MM.1S (cell line): ENCODE measurements at regions not wholly inside any gene's neighbourhood (a gene's known extent, or its start where the extent isn't known, plus 50 kb on each side); places are given as distances from the start of the nearest gene placed in this dataset.

Experiments used
- DNase-seq: peaks from one replicate; pipeline ENCODE4 v3.0.0-alpha.2; 2015
- H2AFZ ChIP-seq: fragments of 300-600 bp; sonication (generic); 2 replicates; pipeline ENCODE4 v1.6.0; 2016; ENCODE audit warnings: antibody characterized with exemption, low read length
- H3F3A ChIP-seq: fragments of 300-600 bp; sonication (generic); 2 replicates; pipeline ENCODE4 v1.6.1; 2016; ENCODE audit warnings: mild to moderate bottlenecking, antibody characterized with exemption, low read length, moderate library complexity, mixed read lengths; ENCODE audit not compliant: insufficient read depth
- H3K27ac ChIP-seq: fragments of 300-600 bp; sonication (generic); 2 replicates; pipeline ENCODE4 v1.5.1; 2016; ENCODE audit warnings: mild to moderate bottlenecking, low read length
- H3K27me3 ChIP-seq: fragments of 300-600 bp; sonication (generic); replicated peaks from 2 replicates; pipeline ENCODE4 v1.6.0; 2016; ENCODE audit warnings: low read length; ENCODE audit not compliant: insufficient read depth
- H3K36me3 ChIP-seq: fragments of 300-600 bp; sonication (generic); replicated peaks from 2 replicates; pipeline ENCODE4 v1.6.1; 2016; ENCODE audit warnings: mild to moderate bottlenecking, low read length, mixed read lengths; ENCODE audit not compliant: insufficient read depth
- H3K4me1 ChIP-seq: fragments of 300-600 bp; sonication (generic); 2 replicates; pipeline ENCODE4 v1.6.1; 2016; ENCODE audit warnings: low read length, mixed read lengths
- H3K4me2 ChIP-seq: fragments of 300-600 bp; sonication (generic); 2 replicates; pipeline ENCODE4 v1.6.0; 2016; ENCODE audit warnings: low read depth, low read length
- H3K4me3 ChIP-seq: fragments of 300-600 bp; sonication (generic); 2 replicates; pipeline ENCODE4 v1.5.1; 2016; ENCODE audit warnings: low read length, mixed read lengths
- H3K79me2 ChIP-seq: fragments of 300-600 bp; sonication (generic); 2 replicates; pipeline ENCODE4 v1.6.1; 2016; ENCODE audit warnings: mixed run types, low read length, mixed read lengths
- H3K9ac ChIP-seq: fragments of 300-600 bp; sonication (generic); 2 replicates; pipeline ENCODE4 v1.6.1; 2016; ENCODE audit warnings: low read length, mixed read lengths
- H3K9me2 ChIP-seq: fragments of 300-600 bp; sonication (generic); replicated peaks from 2 replicates; pipeline ENCODE4 v1.6.1; 2016; ENCODE audit warnings: mild to moderate bottlenecking, low read length, mixed read lengths; ENCODE audit not compliant: insufficient read depth
- H3K9me3 ChIP-seq: fragments of 300-600 bp; sonication (generic); replicated peaks from 2 replicates; pipeline ENCODE4 v1.6.1; 2016; ENCODE audit warnings: mild to moderate bottlenecking, low read length, mixed read lengths; ENCODE audit not compliant: insufficient read depth
- H4K20me1 ChIP-seq: fragments of 300-600 bp; sonication (generic); 2 replicates; pipeline ENCODE4 v1.6.1; 2016; ENCODE audit warnings: mild to moderate bottlenecking, low read length, moderate library complexity, mixed read lengths; ENCODE audit not compliant: insufficient read depth
- CTCF ChIP-seq: fragments of 300-600 bp; sonication (generic); IDR thresholded peaks from 2 replicates; pipeline ENCODE4 v1.5.1; 2016; ENCODE audit warnings: antibody characterized with exemption, low read length, mixed read lengths
- EZH2 ChIP-seq: fragments of 300-600 bp; sonication (generic); optimal IDR thresholded peaks from 2 replicates; pipeline ENCODE3; 2017; ENCODE audit warnings: low read depth, mild to moderate bottlenecking, antibody characterized with exemption, low read length, mixed read lengths
- EZH2phosphoT487 ChIP-seq: fragments of 300-600 bp; sonication (generic); IDR thresholded peaks from 2 replicates; pipeline ENCODE4 v1.6.1; 2018; ENCODE audit warnings: antibody characterized with exemption, low read length

- H3F3A ChIP-seq, result no peaks in the 10 kb centered on the region
- no peak overlapping the region for H2AFZ ChIP-seq
Observed at GRCh38 chr4:83810428-83810827, 274.5 kb downstream of the GPAT3 start.

GRCh38 chr4:83809581-83809980 lies 273.7 kb downstream of the GPAT3 start:
- no peak overlapping the region for H3K27ac ChIP-seq
- TF ChIP-seq EZH2 (no peak), EZH2phosphoT487 (no peak), CTCF (no peak)
- H3K9me3 ChIP-seq, result no peaks in the 10 kb centered on the region
- H3F3A ChIP-seq, result no peaks in the 10 kb centered on the region
- no peaks in the 10 kb centered on the region for H3K36me3 ChIP-seq
- DNase-seq, result no peak
- no peak overlapping the region for H3K4me3 ChIP-seq
- H2AFZ ChIP-seq, result no peak overlapping the region
- H3K27me3 ChIP-seq, result no peaks in the 10 kb centered on the region
- no peaks in the 10 kb centered on the region for H3K9me2 ChIP-seq
- H3K79me2 ChIP-seq, result no peaks in the 10 kb centered on the region
- no peak overlapping the region for H3K4me2 ChIP-seq
- no peak overlapping the region for H3K9ac ChIP-seq
- no peaks in the 10 kb centered on the region for H4K20me1 ChIP-seq
- no peaks in the 10 kb centered on the region for H3K4me1 ChIP-seq

More at GRCh38 chr4:83810428-83810827, 274.5 kb downstream of the GPAT3 start:
- no peaks in the 10 kb centered on the region for H4K20me1 ChIP-seq
- H3K4me1 ChIP-seq, result no peaks in the 10 kb centered on the region
- no peak overlapping the region for H3K4me2 ChIP-seq
- no peaks in the 10 kb centered on the region for H3K9me3 ChIP-seq
- no peaks in the 10 kb centered on the region for H3K79me2 ChIP-seq
- no peak overlapping the region for H3K4me3 ChIP-seq
- no peak for DNase-seq
- no peak overlapping the region for H3K9ac ChIP-seq
- no peaks in the 10 kb centered on the region for H3K36me3 ChIP-seq
- no peak overlapping the region for H3K27ac ChIP-seq
- no peaks in the 10 kb centered on the region for H3K27me3 ChIP-seq
- H3K9me2 ChIP-seq, result no peaks in the 10 kb centered on the region
- TF ChIP-seq EZH2phosphoT487, result no peak
- no peak for TF ChIP-seq EZH2
- no peak for TF ChIP-seq CTCF

GRCh38 chr4:83793481-83793880 lies 257.6 kb downstream of the GPAT3 start:
- H3K9me2 ChIP-seq, result no peaks in the 10 kb centered on the region
- no peak for DNase-seq
- no peak overlapping the region for H2AFZ ChIP-seq
- H3K79me2 ChIP-seq, result no peaks in the 10 kb centered on the region
- no peaks in the 10 kb centered on the region for H3K4me1 ChIP-seq
- no peaks in the 10 kb centered on the region for H3K9me3 ChIP-seq
- H3K9ac ChIP-seq, result no peak overlapping the region
- no peak overlapping the region for H3K27ac ChIP-seq
- no peak overlapping the region for H3K4me3 ChIP-seq
- H3K27me3 ChIP-seq, result no peaks in the 10 kb centered on the region
- TF ChIP-seq CTCF (no peak), EZH2phosphoT487 (no peak), EZH2 (no peak)
- no peaks in the 10 kb centered on the region for H3F3A ChIP-seq
- no peaks in the 10 kb centered on the region for H4K20me1 ChIP-seq
- no peak overlapping the region for H3K4me2 ChIP-seq
- no peaks in the 10 kb centered on the region for H3K36me3 ChIP-seq
